ENCODE measurements at regions not wholly inside any gene's neighbourhood (a gene's known extent, or its start where the extent isn't known, plus 50 kb on each side); places are given as distances from the start of the nearest gene placed in this dataset.

GRCh38 chr15:25234831-25235230, 204.0 kb downstream of the UBE3A start (continued):
- TF ChIP-seq TBP (IDR thresholded peaks at IDR 0.05; ENCODE audit: low read depth, low read length) = no peak
- no peak for TF ChIP-seq SP1 (IDR thresholded peaks at IDR 0.05; ENCODE audit: low read depth, low read length)
- no peak for TF ChIP-seq CHD2 (IDR thresholded peaks at IDR 0.05; ENCODE audit: low read length)
- no peak for TF ChIP-seq SIN3A (conservative IDR thresholded peaks at IDR 0.05 in 1 of 2, IDR thresholded peaks at IDR 0.05 in 1 of 2; ENCODE audit: low read depth in 1 of 2, low read length in 2 of 2)
- no peak for TF ChIP-seq ZNF274 (IDR thresholded peaks at IDR 0.05; ENCODE audit: borderline replicate concordance, extremely low read depth, low read length)
- TF ChIP-seq SIX5 (IDR thresholded peaks at IDR 0.05; ENCODE audit: low read depth, low read length) = no peak
- TF ChIP-seq CEBPB (IDR thresholded peaks at IDR 0.05; ENCODE audit: low read depth, low read length) = no peak
- no peak for TF ChIP-seq GTF2F1 (IDR thresholded peaks at IDR 0.05; ENCODE audit: borderline replicate concordance, low read depth, low read length)
